ENCODE measurements at regions not wholly inside any gene's neighbourhood (a gene's known extent, or its start where the extent isn't known, plus 50 kb on each side); places are given as distances from the start of the nearest gene placed in this dataset.

GRCh38 chr10:111516144-111516543, 439.3 kb downstream of the ADRA2A start:
- Histone ChIP-seq H3K4me1 (replicated peaks in 1 of 2) (no peaks in the 10 kb centered on the region), H3K4me3 (no peak overlapping the region), H3K27me3 (no peaks in the 10 kb centered on the region), H3K9me3 (replicated peaks in 1 of 3) (no peaks in the 10 kb centered on the region), H3K27ac (no peak overlapping the region), H3K36me3 (replicated peaks in 1 of 2) (no peaks in the 10 kb centered on the region)
- no peak for DNase-seq
- no peak for TF ChIP-seq POLR2A (IDR thresholded peaks at IDR 0.05)
- no peak for TF ChIP-seq CTCF (IDR thresholded peaks at IDR 0.05)
- intact Hi-C loops (cut with DNase I) = no loop called here

GRCh38 chr10:111522141-111522540, 445.3 kb downstream of the ADRA2A start:
- 40 to 67% (median 52%) methylated on average over 1 of the region's 1 CpG for WGBS, 4 donors
- H3K4me1 ChIP-seq (replicated peaks in 1 of 2) = no peaks in the 10 kb centered on the region
- no peaks in the 10 kb centered on the region for H3K27me3 ChIP-seq
- intact Hi-C loops (cut with DNase I) = no loop called here
- no peaks in the 10 kb centered on the region for H3K9me3 ChIP-seq (replicated peaks in 1 of 3)
- DNase-seq = no peak
- no peaks in the 10 kb centered on the region for H3K36me3 ChIP-seq (replicated peaks in 1 of 2)
- no peak overlapping the region for H3K4me3 ChIP-seq
- H3K27ac ChIP-seq = no peak overlapping the region
- TF ChIP-seq POLR2A (IDR thresholded peaks at IDR 0.05) (no peak), CTCF (IDR thresholded peaks at IDR 0.05) (no peak)

GRCh38 chr10:111522551-111522950, 445.7 kb downstream of the ADRA2A start:
- no peak overlapping the region for H3K4me3 ChIP-seq
- H3K9me3 ChIP-seq (replicated peaks in 1 of 3) = no peaks in the 10 kb centered on the region
- no peak for TF ChIP-seq CTCF (IDR thresholded peaks at IDR 0.05)
- no peak for TF ChIP-seq POLR2A (IDR thresholded peaks at IDR 0.05)
- intact Hi-C loops (cut with DNase I) = no loop called here
- H3K4me1 ChIP-seq (replicated peaks in 1 of 2) = no peaks in the 10 kb centered on the region
- no peaks in the 10 kb centered on the region for H3K36me3 ChIP-seq (replicated peaks in 1 of 2)
- no peaks in the 10 kb centered on the region for H3K27me3 ChIP-seq
- WGBS, 4 donors = 86 to 94% (median 90%) methylated on average over 2 of the region's 2 CpGs
- no peak for DNase-seq
- no peak overlapping the region for H3K27ac ChIP-seq

- TF ChIP-seq CTCF (IDR thresholded peaks at IDR 0.05) (no peak), POLR2A (IDR thresholded peaks at IDR 0.05) (no peak)
- intact Hi-C loops (cut with DNase I) = no loop called here
Observed at GRCh38 chr10:111523016-111523415, 446.2 kb downstream of the ADRA2A start.

More at GRCh38 chr10:111523016-111523415, 446.2 kb downstream of the ADRA2A start:
- Histone ChIP-seq H3K4me1 (replicated peaks in 1 of 2) (no peaks in the 10 kb centered on the region), H3K9me3 (replicated peaks in 1 of 3) (no peaks in the 10 kb centered on the region), H3K4me3 (no peak overlapping the region), H3K27me3 (no peaks in the 10 kb centered on the region), H3K27ac (no peak overlapping the region), H3K36me3 (replicated peaks in 1 of 2) (no peaks in the 10 kb centered on the region)
- 80 to 100% (median 83%) methylated on average over 2 of the region's 2 CpGs for WGBS, 4 donors
- no peak for DNase-seq
